ENCODE measurements at regions not wholly inside any gene's neighbourhood (a gene's known extent, or its start where the extent isn't known, plus 50 kb on each side); places are given as distances from the start of the nearest gene placed in this dataset.

- no peaks in the 10 kb centered on the region for H3K4me1 ChIP-seq
- TF ChIP-seq, protein P1, sequence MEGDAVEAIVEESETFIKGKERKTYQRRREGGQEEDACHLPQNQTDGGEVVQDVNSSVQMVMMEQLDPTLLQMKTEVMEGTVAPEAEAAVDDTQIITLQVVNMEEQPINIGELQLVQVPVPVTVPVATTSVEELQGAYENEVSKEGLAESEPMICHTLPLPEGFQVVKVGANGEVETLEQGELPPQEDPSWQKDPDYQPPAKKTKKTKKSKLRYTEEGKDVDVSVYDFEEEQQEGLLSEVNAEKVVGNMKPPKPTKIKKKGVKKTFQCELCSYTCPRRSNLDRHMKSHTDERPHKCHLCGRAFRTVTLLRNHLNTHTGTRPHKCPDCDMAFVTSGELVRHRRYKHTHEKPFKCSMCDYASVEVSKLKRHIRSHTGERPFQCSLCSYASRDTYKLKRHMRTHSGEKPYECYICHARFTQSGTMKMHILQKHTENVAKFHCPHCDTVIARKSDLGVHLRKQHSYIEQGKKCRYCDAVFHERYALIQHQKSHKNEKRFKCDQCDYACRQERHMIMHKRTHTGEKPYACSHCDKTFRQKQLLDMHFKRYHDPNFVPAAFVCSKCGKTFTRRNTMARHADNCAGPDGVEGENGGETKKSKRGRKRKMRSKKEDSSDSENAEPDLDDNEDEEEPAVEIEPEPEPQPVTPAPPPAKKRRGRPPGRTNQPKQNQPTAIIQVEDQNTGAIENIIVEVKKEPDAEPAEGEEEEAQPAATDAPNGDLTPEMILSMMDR (IDR thresholded peaks at IDR 0.05; ENCODE audit: low read depth, low read length) = no peak
- DNase-seq = no peak
Observed at GRCh38 chr5:143695244-143695864, 116.6 kb upstream of the HMHB1 start.

DNA sequence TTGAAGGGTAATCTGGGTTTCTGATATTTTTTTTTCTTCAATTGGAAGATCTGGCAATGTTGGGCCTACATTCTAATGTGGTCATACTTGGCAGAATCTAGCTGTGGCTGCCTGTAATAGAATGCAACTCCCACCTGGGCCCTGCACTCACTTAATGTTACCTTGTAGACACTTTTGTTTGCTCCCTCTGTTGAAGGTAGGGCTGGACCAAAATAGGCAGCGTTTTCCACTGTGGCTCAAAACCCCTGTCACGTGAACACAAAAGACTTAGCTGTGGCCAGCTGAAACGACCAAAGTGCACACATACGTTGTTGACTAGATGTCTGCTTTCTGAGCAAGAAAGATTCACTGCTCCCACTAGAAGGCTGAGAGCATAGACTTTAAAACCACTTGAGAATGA, 117.6 kb upstream of the HMHB1 start:
- H3K36me3 ChIP-seq = no peaks in the 10 kb centered on the region
- H3K4me1 ChIP-seq = no peaks in the 10 kb centered on the region
- no peaks in the 10 kb centered on the region for H3K27me3 ChIP-seq
- H3K9me3 ChIP-seq = no peaks in the 10 kb centered on the region
- DNase-seq = no peak
- H3K4me3 ChIP-seq (ENCODE audit: low read depth, low read length) = no peak overlapping the region
- TF ChIP-seq, protein P1 (IDR thresholded peaks at IDR 0.05; ENCODE audit: low read depth, low read length) = no peak

More at GRCh38 chr5:143695244-143695864, 116.6 kb upstream of the HMHB1 start:
- no peaks in the 10 kb centered on the region for H3K36me3 ChIP-seq
- H3K27me3 ChIP-seq = no peaks in the 10 kb centered on the region
- H3K9me3 ChIP-seq = no peaks in the 10 kb centered on the region
- H3K4me3 ChIP-seq (ENCODE audit: low read depth, low read length) = no peak overlapping the region

GRCh38 chr5:143693651-143694252, 118.2 kb upstream of the HMHB1 start:
- no peak overlapping the region for H3K4me3 ChIP-seq (ENCODE audit: low read depth, low read length)
- no peaks in the 10 kb centered on the region for H3K36me3 ChIP-seq
- no peaks in the 10 kb centered on the region for H3K9me3 ChIP-seq
- H3K4me1 ChIP-seq = no peaks in the 10 kb centered on the region
- DNase-seq = no peak
- TF ChIP-seq, protein P1 (IDR thresholded peaks at IDR 0.05; ENCODE audit: low read depth, low read length) = no peak
- H3K27me3 ChIP-seq = no peaks in the 10 kb centered on the region

- no peak overlapping the region for H3K4me3 ChIP-seq (ENCODE audit: low read depth, low read length)
- no peaks in the 10 kb centered on the region for H3K27me3 ChIP-seq
- H3K4me1 ChIP-seq = no peaks in the 10 kb centered on the region
- no peak for DNase-seq
- H3K36me3 ChIP-seq = no peaks in the 10 kb centered on the region
- no peaks in the 10 kb centered on the region for H3K9me3 ChIP-seq
- TF ChIP-seq, protein P1 (IDR thresholded peaks at IDR 0.05; ENCODE audit: low read depth, low read length) = no peak
Observed at GRCh38 chr5:143692342-143692741, 119.6 kb upstream of the HMHB1 start.

GRCh38 chr5:143691945-143692290, 120.0 kb upstream of the HMHB1 start:
- TF ChIP-seq, protein P1 (IDR thresholded peaks at IDR 0.05; ENCODE audit: low read depth, low read length) = no peak
- H3K36me3 ChIP-seq = no peaks in the 10 kb centered on the region
- DNase-seq = no peak
- no peak overlapping the region for H3K4me3 ChIP-seq (ENCODE audit: low read depth, low read length)
- no peaks in the 10 kb centered on the region for H3K27me3 ChIP-seq
- H3K4me1 ChIP-seq = no peaks in the 10 kb centered on the region
- H3K9me3 ChIP-seq = no peaks in the 10 kb centered on the region

GRCh38 chr5:143691287-143691944, 120.5 kb upstream of the HMHB1 start:
- Histone ChIP-seq H3K27me3 (no peaks in the 10 kb centered on the region), H3K4me1 (no peaks in the 10 kb centered on the region), H3K36me3 (no peaks in the 10 kb centered on the region), H3K4me3 (ENCODE audit: low read depth, low read length) (no peak overlapping the region), H3K9me3 (no peaks in the 10 kb centered on the region)
- TF ChIP-seq, protein P1 (IDR thresholded peaks at IDR 0.05; ENCODE audit: low read depth, low read length) = no peak
- DNase-seq = no peak
